Ramos (cell line): ENCODE measurements at regions not wholly inside any gene's neighbourhood (a gene's known extent, or its start where the extent isn't known, plus 50 kb on each side); places are given as distances from the start of the nearest gene placed in this dataset.

ENCODE experiments used
- in situ Hi-C: fragments of 300-500 bp; cut with MboI; formaldehyde crosslinking; loops from one replicate; pipeline ENCODE4 v1.14.3; 2022; ENCODE audit warnings: low sequenced_read_pairs; ENCODE audit not compliant: unreplicated experiment

DNA sequence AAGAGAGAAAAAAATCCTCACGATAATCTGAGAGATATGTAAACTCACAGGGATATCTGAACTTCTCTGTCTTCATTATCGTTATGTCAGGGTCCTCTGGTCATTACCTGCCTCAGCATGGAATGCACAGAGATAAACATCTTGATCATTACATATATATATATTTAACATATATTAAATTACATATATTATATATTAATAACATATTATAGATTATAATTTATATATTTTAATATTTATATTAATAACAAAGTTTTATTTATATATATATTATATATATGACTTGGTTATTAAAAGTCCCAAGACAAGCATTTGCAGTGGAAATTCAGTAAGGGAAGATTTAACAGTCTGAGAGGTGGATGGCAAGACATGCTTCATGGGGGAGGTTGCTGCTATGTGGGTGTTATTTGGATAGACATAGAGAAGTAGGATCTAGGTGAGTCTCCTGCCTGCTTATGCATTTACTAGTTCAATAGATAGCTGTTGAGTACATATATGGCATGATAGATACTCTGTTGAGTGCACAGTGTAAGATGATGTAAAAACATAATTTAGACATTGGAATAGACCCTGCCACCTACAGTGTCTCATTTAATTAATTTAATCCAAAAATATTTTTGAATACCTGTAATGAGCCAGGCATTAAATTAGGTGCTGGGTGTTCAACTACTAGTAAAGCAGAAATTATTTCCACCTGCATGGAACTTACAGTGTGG lies 255.2 kb downstream of the RAD51AP2 start:
- in situ Hi-C loops, result no loop called here

DNA sequence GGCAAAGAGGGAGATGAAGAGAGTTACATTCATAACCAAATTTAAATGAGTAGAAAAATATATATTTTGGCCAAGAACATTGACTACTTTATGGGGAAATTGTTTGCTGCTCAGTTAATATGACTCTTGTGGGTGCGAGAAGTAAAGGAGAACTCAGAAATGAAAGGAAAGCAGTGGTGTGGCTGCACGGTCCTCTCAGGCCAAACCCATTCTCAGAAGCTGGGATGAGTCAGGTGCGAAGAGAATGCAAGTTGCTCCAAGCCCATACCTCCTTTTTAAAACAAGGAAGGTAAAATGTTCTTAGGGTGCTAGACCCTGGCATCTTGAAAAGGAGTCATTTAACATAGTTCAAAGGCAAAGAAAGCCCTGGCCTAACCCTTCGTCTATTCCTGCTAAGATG lies 258.6 kb downstream of the RAD51AP2 start:
- in situ Hi-C loops, result no loop called here

DNA sequence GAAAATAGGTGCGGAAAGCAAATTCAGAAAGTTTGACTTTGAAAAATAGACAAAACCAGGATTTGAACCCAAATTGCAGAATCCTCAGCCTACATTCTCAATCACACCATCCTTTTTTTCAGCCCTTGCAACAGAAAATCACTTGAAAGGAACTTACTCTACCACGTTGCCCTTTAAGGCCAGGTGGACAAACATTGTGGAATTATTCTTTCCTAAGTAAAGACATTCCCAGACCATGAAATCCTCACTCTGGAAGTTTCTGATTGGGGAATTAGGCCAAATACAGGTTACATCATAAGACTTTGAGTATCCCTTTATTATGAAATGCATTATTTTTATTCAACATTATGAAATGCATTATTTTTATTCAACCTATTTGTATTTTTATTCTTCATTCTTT lies 259.4 kb downstream of the RAD51AP2 start:
- in situ Hi-C loops, result no loop called here

DNA sequence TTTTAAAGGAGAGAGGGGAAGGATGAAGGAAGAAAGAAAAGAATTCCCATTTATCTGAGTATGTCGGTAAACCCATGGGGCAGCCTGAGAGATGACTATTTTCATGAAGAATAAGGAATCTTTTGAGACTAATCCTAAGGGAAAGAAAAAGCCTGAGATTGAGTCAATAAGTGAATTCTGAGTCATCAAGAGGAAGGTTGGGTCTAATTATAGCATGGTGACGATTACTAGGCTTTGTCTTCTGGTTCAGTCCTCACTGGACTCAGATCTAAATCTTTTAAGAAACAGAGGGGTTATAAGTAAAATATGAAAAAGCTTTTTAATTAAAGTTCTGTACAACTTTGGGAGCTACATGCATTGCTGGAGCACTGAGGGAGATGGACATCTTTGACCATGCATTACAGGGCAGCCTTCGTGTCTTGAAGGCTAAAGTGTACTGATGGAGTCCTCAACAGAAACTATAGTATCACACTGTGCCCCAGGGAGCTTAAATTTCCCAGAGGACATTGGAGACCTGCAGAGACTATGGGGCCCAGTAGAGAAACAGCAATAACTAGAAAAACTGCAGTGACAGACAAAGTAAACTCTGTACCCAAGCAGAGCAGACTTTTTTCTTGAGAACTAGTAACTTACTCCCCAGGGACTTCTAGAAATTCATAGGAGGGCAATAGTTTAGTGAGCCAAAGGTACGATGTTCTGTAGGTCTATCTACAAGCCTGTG lies 260.9 kb downstream of the RAD51AP2 start:
- in situ Hi-C loops, result no loop called here

DNA sequence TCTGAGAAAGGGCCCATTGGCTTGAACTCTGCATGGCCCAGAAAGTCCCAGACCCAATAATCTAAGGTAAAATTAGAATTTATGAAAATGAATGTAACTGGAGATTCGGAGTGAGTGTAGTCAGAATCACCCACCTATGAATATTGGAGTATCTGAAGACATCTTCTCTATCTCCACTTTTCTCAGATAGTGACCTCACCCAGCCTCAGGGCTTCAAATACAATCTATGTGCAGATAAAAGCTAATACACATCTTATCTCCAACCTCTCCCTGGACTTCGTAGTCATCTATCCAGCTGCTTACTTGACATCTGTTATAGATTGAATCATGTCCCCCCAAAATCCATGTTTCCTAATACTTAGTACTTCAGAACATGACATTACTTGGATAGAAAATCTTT lies 263.2 kb downstream of the RAD51AP2 start:
- in situ Hi-C loops, result no loop called here

DNA sequence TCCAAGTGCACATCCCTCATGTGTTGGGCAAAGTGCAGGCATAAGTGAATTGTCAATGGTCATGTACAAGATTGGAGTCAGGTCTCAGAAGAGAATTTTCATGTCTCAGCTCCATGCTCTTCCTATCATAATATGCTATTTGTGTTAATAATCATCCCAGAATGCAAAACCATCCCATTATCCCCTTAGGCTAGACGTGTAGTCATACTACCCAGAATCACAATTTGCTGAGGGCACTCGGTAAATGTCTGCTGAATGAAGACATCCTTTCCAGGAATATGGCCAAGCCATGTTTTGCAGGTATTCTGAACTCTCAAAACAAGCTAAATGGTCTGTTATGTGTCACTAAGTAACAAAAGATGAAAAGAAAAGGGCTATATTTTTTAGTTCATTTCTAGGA lies 263.8 kb downstream of the RAD51AP2 start:
- in situ Hi-C loops, result no loop called here

DNA sequence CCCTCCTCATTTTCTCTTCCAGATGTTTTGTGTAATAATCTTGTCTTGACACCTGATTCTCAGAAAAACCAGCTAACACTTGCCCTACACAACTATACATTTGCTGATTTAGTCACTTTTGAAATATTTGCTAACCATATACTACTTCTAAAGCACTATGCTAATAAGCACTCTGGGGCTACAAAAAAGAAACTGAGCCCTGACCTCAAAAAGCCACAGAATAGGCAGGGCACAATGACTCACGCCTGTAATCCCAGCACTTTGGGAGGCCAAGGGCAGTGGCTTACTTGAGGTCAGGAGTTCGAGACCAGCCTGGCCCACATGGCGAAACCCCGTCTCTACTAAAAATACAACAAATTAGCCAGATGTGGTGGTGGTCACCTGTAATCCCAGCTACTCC lies 266.0 kb downstream of the RAD51AP2 start:
- in situ Hi-C loops, result no loop called here

DNA sequence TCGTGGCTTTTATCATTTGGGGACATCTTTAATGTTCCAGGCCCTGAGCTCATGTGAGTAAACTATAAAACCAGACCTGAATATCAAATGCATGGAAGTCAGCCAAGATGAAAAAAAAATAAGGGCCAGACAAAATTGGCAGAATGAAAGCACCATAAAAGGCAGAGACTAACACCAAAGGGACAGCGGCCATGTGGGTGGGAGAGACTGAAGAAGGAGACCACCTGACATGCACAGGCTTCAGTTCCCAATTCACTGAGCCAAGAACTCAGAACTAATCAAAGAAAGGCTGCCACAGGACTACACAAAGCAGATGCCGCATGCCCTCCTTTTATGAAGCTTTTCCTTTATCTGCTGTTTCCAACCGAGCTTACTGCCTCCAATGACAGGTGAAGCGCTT lies 267.1 kb downstream of the RAD51AP2 start:
- in situ Hi-C loops, result no loop called here

DNA sequence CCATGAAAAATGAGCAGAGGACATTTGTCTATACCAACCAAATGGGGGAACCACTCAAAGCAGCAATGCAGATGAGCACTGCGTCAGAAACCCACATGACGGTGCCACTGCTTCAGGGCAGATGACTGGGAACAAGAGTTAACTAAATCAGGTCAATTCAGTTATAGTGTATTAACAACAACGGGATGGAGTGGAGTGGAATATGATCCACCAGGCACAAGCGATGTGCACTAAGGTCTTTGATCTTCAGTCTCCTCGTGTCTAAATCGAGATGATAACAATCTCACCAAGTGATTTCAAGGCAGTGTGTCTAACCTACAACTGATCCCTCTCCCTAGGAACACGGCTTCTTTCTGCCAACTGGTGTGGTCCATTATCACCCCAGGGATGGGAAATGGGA lies 269.0 kb downstream of the RAD51AP2 start:
- in situ Hi-C loops, result no loop called here

DNA sequence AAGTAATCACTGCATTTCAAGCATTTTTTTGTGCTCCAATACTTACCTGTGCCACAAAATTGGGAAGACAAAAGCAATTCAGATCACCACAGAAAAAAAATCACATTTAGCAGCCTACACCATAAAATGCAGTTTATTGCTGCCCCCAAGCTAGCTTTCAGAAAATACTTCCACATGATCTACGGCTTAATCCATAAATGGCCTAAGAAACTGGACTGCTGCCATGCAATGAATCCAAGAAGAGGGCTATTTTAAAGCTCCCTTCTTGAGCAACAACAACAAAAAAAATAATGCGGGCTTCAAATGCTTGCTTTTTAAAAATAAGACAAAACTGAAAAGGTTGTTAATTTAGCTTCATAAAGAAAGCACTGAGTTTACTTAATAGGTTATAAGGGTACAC lies 272.3 kb downstream of the RAD51AP2 start:
- in situ Hi-C loops, result no loop called here

DNA sequence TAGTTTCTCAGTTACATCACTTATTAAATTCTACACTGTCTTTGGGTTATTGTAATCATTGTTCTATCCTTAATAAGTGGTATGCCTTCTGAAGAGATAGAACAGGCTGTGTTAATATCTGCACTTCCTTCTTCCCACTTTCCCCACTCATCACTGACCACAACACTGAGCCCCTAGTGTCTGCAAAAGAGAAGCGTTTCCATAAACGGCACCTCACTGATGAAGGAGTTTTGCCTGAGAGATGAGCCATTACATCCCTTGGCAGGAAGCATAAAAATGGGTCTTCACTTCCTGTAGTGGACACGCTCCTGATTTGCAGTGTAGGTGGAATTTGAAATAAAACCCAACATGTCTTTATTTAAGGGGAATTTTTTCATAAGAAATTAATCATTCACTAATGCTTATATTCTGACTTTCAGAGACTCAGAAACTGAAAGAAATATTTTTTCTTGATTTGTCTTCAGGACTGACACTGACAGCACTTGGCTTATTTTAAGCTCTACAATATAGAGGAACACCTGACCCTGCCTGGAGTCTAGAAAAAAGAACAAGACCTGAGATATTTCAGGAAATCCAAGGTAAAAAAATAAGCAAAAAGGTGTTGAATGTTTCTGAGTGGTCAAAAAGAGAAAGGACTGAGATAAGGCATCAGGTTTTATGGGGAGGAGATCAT lies 275.3 kb downstream of the RAD51AP2 start:
- in situ Hi-C loops, result no loop called here

DNA sequence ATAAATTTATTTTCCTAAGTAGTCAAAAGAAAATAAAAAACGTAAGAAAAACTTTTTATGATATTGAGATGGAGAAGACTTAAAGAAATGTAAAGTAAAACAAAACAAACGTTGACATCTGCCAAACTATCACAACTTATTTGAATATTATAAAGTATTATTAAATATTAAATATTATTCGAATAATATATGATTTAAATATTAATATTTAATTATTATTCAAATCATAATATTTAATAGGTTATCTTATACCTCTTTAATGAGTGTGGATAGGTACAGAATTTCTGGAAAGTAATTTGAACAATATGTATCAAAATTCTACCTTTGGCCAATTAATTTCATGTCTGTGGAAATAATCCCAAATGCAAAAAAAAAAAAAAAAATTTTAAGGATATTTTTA lies 278.7 kb downstream of the RAD51AP2 start:
- in situ Hi-C loops, result no loop called here

DNA sequence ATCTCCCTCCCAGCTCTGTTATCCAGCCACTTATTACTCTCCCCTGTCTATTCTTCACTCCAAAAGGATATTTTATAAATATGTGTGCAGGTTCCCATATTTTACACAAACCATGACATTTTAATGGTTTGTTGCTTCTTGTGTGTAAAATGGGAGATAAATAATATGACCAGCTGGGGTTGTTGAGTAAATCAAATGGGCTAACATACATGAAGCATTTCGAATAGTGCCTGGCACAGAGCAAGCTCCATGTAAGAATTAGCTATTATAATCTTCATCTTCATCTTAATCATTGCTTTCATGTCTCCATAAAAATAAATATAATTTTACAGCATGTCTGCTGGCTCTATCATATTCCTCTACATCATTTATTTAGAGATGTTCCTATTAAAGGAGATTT lies 283.1 kb downstream of the RAD51AP2 start:
- in situ Hi-C loops, result no loop called here

DNA sequence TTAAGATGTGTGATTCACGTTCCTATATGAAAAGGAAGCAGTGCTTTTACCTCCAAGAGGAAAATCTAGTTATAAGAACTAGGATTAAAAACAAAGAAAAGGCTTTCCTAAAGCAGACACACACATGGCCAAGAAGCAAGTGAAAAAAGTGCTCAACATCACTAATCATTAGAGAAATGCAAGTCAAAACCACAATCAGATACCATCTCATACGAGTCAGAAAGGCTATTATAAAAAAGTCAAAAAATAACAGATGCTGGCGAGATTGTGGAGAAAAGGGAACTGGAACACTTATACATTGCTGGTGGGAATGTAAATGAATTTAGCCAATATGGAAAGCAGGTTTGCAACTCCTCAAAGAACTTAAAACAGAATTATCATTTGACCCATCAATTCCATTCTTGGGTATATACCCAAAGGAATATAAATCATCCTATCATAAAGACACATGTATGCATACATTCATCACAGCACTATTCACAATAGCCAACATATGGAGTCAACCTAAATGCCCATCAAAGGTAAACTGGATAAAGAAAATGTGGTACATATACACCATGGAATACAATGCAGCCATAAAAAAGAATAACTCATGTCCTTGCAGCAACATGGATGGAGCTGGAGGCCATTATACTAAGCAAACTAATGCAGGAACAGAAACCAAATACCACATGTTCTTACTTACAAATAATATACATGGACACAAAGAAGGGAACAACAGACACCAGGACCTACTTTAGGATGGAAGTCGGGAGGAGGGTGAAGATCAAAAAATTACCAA lies 285.3 kb downstream of the RAD51AP2 start:
- in situ Hi-C loops, result no loop called here

DNA sequence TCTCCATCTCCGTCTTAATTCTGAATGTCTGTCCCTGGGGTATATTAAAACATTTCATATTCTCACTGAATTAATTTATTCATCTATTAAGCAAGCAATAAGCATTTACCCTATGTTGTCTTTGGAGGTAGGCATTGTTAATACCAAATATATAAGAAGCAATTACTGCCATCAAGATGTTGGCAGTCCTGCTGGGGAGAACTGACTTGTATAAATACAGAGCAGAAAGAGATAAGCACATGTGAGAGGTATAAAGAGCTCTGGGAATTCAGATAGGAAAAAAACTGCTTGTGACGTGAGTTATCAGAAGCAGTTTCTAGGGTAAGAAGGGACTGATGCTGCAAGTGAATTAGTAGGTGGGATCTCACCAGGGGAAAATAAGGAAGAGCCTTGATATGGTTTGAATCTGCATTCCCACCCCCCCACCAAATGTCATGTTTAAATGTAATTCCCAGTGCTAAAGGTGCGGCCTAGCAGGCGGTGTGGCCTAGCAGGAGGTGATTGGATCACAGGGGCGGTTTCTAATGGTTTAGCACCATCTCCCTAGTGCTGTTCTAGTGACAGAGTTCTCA lies 286.8 kb downstream of the RAD51AP2 start:
- in situ Hi-C loops, result no loop called here

DNA sequence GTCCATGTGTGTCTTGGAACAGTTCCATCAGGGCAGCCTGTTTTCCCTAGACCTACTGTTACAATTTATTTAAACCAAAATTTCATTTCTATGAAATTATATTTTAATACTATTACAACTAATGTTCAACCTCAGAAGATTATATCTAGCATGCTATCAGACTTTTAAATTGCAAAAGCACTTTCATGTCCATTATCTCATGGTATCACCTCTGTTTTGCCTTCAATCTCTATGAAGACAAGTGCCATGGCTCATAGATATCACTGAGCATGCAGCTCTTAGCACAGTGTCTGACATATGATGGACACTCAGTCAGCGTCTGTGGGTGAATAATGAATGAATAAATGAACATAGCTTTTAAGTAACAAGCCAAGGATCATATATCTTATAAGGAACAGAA lies 288.8 kb downstream of the RAD51AP2 start:
- in situ Hi-C loops, result no loop called here

DNA sequence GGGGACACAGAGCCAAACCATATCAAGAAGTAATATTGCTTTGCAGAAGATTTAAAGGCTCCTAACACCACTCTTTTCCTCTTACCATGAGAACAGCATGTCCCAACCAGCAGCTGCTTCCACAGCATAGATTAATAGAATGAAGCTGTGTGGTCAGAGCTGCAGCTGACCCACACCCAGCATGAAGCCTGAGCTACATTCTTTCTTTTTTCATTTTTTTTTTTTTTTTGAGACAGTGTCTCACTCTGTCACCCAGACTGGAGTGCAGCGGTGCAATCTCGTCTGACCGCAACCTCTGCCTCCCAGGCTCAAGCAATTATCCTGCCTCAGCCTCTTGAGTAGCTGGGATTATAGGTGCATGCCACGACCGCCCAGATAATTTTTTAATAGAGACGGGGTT lies 289.8 kb downstream of the RAD51AP2 start:
- in situ Hi-C loops, result no loop called here

DNA sequence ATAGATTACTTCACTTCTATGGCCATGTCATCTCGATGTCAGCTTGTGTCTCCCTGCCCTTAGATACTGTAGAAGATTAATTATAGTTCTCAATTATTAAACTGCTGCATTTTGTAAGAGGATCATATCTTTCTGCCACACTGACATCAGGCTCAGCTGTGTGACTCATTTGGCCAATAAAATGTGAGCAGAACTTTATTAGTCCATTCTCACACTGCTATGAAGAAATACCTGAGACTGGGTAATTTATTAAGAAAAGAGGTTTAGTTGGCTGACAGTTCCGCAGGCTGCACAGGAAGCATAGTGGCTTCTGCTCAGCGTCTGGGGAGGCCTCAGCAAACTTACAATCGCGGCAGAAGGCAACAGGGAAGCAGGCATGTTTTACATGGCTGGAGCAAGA lies 290.4 kb downstream of the RAD51AP2 start:
- in situ Hi-C loops, result no loop called here

DNA sequence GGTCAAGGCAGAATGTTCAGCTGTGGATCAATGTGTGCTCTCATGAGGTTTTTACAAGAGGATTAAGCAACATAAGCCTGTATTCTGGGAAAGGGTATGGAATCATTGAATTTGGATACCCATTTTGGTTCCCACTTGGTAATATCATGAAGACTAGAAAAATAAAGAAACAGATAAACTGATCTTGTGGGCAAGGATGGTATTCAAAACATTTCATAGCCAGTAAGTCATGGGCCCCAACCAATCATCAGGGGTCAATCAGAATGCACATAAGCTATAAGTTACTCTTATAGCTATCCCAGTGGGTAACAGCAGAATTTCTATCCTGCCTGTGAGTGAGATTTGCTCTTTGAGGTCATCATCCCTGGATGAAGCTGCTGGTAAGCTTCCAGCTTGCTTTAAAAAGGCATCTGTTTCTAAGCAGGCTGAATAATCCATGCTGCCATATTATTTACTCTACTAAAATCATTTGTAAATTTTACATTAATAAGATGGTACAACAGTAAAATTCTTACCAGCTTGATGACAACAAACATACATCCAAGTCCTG lies 291.2 kb downstream of the RAD51AP2 start:
- in situ Hi-C loops, result no loop called here

DNA sequence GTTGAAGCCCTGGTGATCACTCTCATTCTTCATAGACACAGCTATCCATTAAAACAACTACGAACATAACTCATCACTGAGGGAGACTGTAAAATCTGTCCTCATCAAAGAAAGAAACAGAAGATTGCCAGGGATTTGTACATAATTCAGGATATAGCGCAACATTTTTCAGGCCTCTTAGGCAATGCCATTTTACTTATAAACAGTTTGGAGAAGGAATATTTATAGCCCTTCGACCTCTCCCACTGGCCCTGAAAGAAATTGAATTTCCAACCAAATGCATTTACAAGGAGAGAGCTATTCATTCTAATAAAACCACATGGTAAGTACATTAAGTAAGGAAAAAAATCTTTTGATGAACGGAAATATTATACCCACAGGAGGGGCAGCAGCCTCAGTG lies 295.0 kb downstream of the RAD51AP2 start:
- in situ Hi-C loops, result no loop called here
